ENCODE measurements at regions not wholly inside any gene's neighbourhood (a gene's known extent, or its start where the extent isn't known, plus 50 kb on each side); places are given as distances from the start of the nearest gene placed in this dataset.
"Not testable (repeated sequence)": the region's sequence is repeated elsewhere in the genome, so short reads cannot be mapped to it uniquely, and the experiment has no call there.

DNA sequence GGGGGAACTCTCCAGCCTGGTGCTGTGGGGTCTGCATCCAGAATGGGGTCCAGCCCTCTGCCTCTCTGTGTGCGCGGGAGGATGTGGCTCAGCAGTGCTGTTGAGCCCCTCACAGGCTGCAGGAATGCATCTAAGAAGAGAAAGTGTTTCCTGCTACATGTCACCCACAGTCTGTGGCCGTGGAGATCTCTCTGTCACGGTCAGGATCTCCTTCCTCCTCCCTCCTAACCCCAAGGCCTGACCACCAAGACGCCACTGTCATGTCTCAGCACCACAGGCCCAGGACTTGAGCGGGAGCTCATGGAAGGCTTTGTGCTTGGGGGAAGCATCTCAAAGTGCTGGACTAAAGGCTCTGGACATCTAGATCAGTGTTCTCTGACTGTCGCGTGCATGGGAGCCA lies 90.1 kb downstream of the SREK1 start:
- no peak for DNase-seq (ENCODE audit: low read depth in 2 of 2)

DNA sequence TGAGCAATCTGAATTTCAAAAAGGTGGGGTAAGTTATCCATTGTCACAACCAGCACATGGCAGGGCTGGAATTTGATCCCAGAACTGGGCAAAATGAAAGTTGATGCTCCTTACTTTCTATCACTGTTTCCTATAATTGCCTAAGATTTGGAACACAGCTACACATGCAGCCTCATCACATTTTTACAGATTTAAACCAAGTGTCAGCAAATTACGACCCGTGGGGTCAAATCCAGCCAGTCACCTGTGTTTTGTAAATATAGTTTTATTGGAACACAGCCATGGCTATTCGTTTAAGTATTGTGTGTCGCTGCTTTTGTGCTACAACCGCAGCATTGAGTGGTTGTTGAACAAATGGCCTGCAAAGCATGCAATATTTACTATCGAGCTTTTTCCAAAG lies 94.3 kb downstream of the SREK1 start:
- DNase-seq (ENCODE audit: low read depth in 2 of 2), result no peak

DNA sequence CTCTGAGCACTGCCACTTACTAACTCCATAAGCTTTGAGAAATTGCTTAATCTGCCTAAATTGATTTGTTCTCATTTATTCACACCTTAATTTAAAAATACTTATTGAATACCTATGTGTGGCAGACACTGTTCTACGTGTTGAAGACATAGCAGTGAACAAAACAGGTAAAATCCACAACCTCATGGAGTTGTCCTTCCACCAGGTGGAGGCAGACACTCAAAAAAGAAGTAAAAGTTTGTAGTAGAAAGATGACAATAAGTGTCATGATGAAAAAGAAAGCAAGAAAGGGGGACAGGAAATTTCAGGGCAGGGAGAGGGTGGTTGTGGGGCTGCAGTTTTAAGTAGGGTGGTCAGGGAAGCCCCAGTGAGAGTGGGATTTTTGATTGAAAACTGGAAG lies 94.9 kb downstream of the SREK1 start:
- no peak for DNase-seq (ENCODE audit: low read depth in 2 of 2)

DNA sequence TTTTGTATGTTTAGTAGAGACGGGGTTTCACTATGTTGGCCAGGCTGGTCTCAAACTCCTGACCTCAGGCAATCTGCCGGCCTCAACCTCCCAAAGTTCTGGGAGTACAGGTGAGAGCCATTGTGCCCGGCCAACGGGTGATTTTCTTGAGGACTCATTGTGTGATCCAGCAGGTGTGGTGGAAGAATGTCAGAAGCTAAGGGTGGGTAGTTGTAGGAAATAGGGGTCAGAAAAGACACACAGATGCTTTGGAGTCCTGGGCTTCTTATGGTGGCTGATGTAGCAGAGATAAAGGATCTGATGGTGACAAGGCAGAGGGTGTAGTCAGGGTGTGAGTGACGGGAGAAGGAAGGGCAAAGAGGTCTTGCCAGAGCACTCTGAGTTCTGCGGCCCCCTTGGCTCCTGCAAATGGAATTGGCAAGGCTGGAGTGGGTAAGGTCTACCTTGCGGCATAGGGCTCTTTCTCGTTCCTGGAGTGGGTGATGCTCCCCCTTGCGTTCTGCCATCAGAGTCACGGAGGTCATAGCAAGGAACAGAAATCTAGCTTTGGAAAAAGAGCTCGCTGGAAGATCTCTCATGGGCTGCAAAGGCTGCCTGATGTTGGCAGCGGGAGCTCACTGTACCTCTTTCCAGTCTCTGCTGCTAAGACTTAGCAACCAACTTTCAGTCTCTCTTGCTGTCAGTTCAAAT lies 97.2 kb downstream of the SREK1 start:
- no peak for DNase-seq (ENCODE audit: low read depth in 2 of 2)

DNA sequence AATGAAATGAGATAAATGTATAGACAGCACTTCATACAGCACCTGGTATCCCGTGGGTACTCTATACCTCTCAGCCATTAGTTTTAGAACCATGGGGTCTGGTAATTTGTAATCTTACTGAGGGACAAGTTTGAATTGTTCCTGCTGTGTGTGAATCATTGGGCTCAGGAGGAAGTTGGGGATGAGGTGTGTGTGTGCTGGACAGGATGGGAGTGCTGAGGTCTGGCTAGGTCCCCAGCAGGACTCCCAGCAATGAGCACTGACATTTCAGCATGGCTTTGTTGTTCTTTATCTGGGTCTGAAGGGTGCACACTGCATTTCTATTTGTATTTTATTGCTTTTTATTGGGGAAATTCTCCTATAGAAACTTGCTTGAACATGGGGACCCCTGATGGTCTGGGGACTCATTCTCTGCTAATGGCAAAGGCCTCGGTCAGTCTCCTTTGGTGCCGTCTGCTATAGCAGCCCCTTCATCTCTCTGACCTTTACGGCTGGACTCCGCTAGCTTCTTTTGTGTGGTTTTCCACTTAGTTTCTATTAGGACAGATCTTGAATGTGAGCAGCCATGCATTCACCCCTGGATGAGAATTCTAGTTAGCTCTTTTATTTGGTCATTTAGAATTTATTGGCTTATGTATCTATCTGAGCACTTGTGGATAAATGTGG lies 98.1 kb downstream of the SREK1 start:
- DNase-seq (ENCODE audit: low read depth in 2 of 2), result no peak

DNA sequence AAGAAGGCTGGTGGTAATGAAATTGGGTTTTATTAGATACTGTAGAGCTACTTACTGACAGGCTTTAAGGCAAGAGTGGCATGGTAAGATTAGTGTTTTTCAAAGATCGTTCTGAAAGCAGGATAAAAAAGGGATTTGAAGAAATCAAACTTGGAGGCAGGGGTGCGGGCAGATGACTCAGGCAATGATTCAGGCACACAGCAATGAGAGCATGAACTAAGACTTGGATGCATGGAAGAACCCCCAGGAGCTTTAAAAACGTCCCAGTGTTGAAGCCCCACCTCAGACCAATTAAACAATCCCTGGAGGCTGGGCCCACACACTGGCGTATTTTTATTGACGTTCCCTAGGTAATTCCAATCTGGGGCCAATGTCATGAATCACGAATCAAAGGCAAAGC lies 102.5 kb downstream of the SREK1 start:
- no peak for DNase-seq (ENCODE audit: low read depth in 2 of 2)

DNA sequence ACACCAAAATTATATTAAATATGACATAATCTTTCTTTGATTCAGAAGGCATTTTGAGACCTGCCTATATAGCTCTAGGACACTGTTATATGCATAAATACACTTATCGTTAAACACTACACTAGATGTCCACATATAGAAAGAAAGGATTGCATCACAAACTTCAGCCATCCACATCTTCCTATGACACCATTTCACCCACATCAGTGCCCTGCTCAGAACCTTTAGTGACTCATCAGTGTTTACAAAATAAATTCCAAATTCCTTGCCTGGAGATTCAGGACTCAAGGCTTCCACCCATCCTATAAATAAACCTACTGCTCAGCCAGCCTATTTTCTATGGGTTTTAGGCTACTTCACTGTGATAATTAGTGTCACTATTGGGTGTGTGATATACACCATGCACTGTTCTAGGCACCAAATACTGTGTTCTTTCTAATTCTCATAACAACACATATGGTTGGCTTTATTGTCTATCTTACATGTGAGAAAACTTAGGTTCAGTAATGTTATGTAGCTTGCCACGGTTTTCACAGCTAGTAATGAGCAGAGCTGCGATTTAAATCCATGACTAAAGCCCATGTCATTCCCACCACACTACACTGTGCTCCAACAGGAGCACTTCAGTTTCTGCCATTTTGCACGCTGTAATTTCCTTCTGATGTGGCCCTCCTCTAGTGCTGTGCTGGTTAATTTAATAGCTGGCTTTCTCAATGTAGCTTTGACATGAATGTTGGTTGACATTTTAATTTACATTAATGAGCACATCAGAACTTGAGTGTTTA lies 103.3 kb downstream of the SREK1 start:
- DNase-seq (ENCODE audit: low read depth in 2 of 2), result no peak

DNA sequence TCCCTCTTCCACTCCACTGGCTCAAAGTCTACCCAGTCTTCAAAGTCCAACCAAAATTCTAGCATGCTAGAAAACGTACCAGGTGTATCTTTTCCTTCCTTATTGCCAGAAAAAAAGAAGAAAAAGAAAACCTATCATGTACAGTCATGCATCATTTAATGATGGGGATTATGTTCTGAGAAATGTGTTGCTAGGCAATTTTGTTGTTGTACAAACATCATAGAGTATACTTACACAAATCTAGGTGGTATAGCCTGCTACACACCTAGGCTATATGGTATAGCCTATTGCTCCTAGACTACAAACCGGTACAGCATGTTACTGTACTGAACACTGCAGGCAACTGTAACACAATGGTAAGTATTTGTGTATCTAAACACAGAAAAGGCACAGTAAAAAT lies 104.8 kb downstream of the SREK1 start:
- no peak for DNase-seq (ENCODE audit: low read depth in 2 of 2)

DNA sequence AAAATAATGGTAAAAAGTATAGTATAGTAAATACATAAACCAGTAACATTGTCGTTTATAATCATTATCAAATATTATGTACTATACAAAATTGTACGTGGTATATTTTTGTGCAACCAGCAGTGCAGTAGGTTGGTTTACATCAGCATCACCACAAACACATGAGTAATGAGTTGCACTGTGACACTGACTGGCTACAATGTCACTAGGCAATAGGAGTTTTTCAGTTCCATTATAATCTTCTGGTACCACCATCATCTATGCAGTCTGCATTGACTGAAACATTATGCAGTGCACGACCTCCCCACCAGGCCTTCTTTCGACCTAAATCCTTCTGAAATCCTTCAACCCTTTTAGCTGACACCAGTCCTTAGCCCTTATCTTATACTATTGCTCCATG lies 105.8 kb downstream of the SREK1 start:
- no peak for DNase-seq (ENCODE audit: low read depth in 2 of 2)

DNA sequence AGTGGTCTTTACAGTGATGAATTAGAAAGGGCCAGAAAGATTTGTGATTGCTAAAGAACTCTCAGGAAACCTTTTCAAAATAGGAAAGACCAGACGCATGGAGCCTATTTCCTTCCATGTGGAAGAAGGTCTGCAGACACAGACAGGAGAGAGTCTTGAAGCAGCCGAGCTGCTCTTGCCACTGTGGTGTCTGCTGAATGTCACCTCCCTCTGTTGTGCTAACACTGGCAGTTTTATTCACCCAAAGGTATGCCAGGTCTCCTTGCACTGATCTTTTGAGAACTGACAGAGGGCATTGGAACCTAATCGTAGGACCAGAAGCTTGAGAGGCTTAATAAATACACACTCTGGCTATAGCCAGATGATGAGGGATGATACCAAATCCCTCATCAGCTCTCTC lies 108.7 kb downstream of the SREK1 start:
- DNase-seq (ENCODE audit: low read depth in 2 of 2), result no peak

DNA sequence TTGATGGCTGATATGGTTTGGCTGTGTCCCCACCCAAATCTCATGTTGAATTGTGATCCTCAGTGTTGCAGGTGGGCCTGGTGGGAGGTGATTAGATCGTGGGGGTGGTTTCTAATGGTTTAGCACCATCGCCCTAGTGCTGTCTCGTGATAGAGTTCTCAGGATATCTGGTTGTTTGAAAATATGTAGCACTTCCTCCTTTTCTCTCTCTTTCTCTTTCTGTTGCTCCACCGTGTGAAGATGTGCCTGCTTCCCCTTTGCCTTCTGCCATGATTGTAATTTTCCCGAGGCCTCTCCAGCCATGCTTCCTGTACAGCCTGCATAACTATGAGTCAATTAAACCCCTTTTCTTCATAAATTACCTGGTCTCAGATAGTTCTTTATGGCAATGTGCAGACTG lies 111.6 kb downstream of the SREK1 start:
- no peak for DNase-seq (ENCODE audit: low read depth in 2 of 2)

DNA sequence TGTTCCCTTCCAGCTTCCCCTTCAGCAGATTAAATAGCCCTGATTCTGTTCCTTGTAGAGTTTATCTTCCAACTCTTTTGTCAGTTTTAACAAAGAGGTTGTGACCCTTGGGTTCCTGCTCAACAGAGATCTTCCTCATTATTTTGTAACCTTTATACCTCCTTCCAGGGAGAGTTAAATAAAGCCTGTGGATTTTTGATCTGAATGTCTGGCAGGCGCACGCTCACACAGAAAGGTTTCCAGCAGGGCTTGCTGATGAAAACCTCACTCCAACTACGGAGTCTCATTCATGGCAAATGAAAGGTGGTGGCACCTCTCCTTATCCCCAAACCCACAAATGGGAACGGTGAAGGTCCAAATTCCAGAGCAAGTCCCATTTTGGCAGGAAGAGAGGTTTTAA lies 129.0 kb downstream of the SREK1 start:
- no peak for DNase-seq (ENCODE audit: low read depth in 2 of 2)

DNA sequence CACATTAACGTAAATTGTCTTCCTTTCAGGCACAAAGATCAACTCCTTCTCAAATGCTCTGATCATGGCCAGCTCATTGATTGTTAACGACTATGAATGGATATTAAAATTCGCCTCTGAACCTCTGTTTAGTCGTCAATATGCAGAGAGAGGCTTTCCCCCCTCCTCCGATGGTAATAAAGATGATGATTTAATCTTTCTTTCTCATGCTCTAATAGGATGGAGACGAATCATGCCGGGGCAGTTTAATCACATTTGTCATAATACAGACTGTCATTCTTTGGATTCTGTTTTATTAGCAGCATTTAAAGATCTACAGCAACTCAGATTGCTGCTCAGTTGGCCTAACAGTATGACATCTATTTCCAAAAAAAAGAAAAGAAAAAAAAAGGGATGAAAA lies 132.9 kb downstream of the SREK1 start:
- DNase-seq (ENCODE audit: low read depth in 2 of 2), result no peak

DNA sequence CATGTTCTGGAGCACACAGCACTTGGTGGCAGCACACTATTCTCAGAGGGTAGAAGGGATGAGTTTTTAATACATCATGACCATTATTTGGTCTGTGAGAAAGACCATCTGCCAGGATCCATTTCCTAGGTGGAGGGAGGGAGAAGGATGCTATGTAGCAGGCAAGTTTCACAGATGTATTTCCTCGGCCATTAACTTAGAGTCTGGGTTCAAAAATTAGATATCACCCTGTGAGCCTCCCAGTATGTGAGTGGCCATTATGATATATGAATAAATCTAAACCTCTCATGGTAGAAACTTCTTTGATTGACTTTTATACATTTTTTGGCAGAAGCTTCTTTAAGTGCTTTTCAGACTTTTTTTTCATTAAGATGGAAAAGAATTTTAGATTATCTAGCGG lies 133.9 kb downstream of the SREK1 start:
- DNase-seq (ENCODE audit: low read depth in 2 of 2), result no peak

DNA sequence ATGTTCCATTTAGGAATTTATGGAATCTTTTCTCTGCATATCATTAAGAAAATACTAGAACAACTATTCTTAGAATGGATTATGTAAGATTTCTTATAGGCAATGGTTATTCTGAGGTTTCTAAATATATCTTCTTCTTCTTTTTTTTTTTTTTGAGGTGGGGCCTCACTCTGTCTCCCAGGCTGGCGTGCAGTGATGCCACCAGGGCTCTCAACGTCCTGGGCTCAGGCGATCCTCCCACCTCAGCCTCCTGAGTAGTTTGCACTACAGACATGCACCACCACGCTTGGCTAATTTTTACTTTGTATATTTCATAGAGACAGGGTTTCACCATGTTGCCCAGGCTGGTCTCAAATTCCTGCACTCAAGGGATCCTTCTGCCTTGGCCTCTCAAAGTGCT lies 137.2 kb downstream of the SREK1 start:
- DNase-seq (ENCODE audit: low read depth in 2 of 2), result no peak

DNA sequence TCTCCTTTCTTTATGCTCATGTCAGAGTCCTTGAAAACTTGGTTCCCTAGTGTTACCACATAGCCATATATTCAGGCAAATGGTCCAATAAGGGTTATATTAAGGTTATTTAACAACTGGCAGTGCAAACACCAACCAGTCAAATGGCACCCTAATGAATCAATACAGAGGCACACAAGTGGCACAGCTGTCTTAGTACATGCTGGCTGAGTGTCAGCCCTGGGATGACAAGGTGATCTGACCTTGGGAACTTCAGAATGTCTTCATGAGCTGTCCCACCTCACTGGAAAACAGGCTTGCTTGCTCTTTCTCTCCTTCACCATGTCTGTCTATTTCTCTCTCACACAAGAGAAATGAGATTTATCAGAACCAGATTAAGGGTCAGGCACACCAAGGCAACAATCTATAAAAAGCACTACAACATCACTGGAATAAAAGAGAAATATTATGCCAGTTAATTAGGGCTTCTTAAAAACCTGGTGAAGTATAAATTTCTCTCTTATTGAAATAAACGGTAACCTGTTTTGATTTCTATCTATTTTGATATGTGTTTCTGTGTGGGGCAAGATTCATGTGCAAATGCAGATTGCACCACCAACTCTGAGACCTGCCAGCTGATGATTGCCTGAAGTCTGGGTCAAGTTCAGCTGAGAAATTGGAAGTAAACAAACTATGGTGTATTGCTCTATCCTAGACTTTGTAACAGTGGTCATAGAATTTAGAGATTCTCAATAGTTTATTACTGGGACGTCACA lies 140.7 kb downstream of the SREK1 start:
- no peak for DNase-seq (ENCODE audit: low read depth in 2 of 2)

DNA sequence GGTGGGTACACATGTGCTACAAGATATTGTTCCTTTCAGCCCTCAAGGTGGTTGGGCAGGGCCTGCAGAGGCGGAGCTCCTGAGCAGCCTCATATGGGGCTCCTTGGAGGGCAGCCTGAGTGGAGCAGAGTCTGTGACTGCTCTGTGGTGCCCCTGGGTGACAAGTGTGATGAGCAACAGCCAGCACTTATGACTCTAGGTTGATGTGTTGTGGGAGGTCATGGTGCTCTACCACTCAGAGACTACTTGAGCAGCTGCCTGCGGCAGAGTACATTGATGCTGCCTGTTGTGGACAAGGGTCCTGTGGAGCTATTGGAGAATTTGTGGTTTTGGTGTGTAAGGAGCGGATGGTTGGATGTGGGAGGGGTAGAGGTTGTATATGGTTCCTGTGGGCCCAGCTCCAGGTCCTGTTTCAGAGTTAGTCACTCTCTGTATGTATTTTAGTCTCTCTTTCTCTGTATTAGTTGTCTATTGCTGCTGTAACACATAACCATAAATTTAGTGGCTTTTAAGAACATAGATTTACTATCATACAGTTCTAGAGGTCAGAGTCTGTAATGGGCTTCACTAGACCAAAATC lies 141.3 kb downstream of the SREK1 start:
- no peak for DNase-seq (ENCODE audit: low read depth in 2 of 2)

DNA sequence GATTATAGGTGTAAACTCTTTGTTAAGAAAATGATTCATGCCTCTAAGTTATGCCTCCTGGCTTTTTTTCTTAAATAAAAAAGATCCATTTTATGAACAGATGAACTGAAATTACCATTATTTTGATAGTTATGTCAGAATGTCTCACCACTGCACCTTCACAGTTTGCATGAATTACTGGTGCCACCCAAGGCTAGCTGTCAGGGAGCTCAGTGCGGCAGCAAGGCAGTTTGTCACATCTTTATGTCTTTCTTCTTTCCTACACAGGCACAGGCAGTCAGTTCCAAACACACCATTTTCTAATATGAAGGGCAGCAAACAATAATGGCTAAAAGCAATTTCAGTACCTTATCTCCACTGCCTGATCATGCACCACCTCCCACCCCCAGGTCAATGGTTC lies 147.7 kb downstream of the SREK1 start:
- DNase-seq (ENCODE audit: low read depth in 2 of 2), result no peak

DNA sequence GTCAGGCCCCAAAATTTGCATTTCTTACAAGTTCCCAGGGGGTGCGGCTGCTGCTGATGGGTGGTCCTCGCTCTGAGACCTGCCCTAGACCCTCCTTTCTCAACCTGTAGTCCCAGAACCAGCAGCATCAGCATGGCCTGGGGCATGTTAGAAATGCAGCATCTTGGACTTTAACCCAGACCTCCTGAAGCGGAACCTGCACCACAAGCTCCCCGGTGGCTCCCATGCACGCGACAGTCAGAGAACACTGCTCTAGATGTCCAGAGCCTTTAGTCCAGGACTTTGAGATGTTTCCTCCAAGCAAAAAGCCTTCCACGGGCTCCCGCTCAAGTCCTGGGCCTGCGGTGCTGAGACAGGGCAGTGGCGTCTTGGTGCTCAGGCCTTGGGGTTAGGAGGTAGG lies 149.8 kb downstream of the SREK1 start:
- DNase-seq (ENCODE audit: low read depth in 2 of 2), result not testable (repeated sequence)

DNA sequence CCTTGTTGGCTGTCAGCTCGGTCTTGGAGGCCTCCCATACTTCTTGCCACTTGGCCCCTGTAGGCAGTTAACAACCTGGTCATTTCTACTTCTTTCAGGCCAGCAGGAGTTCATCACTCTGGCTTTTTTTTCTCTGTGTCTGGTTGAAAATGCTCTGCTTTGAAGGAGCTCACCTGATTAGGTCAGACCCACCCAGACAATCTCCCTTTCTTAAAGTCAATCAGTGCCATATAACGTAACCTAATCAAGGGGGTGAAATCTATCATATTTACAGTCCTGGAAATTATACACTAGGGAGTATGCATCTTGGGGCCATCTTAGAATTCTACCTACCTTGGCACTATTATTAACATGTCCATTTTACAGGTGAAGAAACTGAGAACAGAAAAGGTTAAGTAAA lies 155.4 kb downstream of the SREK1 start:
- DNase-seq (ENCODE audit: low read depth in 2 of 2), result no peak

DNA sequence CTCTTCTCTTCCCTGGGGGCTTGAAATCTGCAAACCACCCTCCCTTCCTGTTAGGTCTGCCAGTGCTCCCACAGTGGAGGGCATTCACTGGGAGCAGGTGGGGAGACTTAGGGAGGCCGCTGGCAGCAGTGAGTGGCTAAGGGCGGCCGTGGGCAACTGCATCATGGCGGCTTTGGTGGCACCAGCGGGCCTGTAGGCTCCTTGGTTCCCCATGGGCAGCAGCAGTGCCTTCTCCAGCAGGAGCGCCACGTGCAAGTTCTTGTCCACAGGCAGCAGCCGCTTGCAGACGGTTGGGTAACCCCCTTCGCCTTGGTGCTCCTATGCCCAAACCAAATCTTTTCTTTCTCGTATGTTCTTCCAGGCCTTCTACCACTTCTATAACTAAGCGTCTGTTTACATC lies 158.2 kb downstream of the SREK1 start:
- DNase-seq (ENCODE audit: low read depth in 2 of 2), result no peak

Measured in stimulated activated CD8-positive, alpha-beta memory T cell treated with anti-CD3 and anti-CD28 coated beads, Interleukin-15, amount 100 ng/mL, for 48 hours (primary cell).